Kidney (tissue), 13 donors: ENCODE measurements at regions not wholly inside any gene's neighbourhood (a gene's known extent, or its start where the extent isn't known, plus 50 kb on each side); places are given as distances from the start of the nearest gene placed in this dataset.

Experiments
- DNase-seq, 5 donors: peaks; one replicate each; pipeline ENCODE4 v3.0.0-alpha.2; 2013 to 2020
- FAIRE-seq: peaks from 2 replicates; lab custom pipeline; 2012; peaks lifted over from hg19 to GRCh38; lab: Jason Lieb, UNC
- H3K27ac ChIP-seq, 2 donors: one replicate each; pipeline ENCODE4 v1.7.0; 2013; ENCODE audit warnings: low read depth in 2 of 2, low read length in 2 of 2, inconsistent platforms in 1 of 2
- H3K27me3 ChIP-seq: one replicate; pipeline ENCODE4 v1.7.1; 2013; ENCODE audit warnings: low read length, inconsistent platforms; ENCODE audit not compliant: control insufficient read depth, insufficient read depth
- H3K36me3 ChIP-seq, 3 donors: one replicate each; pipeline versions ENCODE4 v1.7.0 to v1.7.1; 2013; ENCODE audit warnings: low read length in 3 of 3, control low read depth in 1 of 3, inconsistent platforms in 1 of 3; ENCODE audit not compliant: insufficient read depth in 3 of 3, control insufficient read depth in 2 of 3
- H3K4me1 ChIP-seq, 3 donors: one replicate each; pipeline versions ENCODE4 v1.7.0 to v1.7.1; 2013; ENCODE audit warnings: low read length in 3 of 3, inconsistent platforms in 1 of 3, low read depth in 1 of 3; ENCODE audit not compliant: control insufficient read depth in 2 of 3, insufficient read depth in 2 of 3
- H3K4me3 ChIP-seq, 3 donors: one replicate each; pipeline versions ENCODE4 v1.7.0 to v1.8.1; 2013; ENCODE audit warnings: low read length in 3 of 3, control low read depth in 1 of 3, inconsistent platforms in 1 of 3
- H3K9ac ChIP-seq, 3 donors: one replicate each; pipeline versions ENCODE4 v1.7.0 to v1.7.1; 2013; ENCODE audit warnings: low read length in 3 of 3, control low read depth in 1 of 3, inconsistent platforms in 1 of 3
- H3K9me3 ChIP-seq, 3 donors: one replicate each; pipeline versions ENCODE4 v1.7.0 to v1.7.1; 2013; ENCODE audit warnings: low read length in 3 of 3, control low read depth in 1 of 3, inconsistent platforms in 1 of 3; ENCODE audit not compliant: control insufficient read depth in 2 of 3, insufficient read depth in 1 of 3
- CTCF ChIP-seq: IDR thresholded peaks from 3 replicates; pipeline ENCODE4 v1.5.1; 2012; ENCODE audit warnings: mild to moderate bottlenecking, moderate library complexity, borderline replicate concordance; ENCODE audit not compliant: insufficient read depth; ENCODE audit errors: extremely low read depth
- intact Hi-C: fragments of 100-400 bp; cut with DNase I; formaldehyde crosslinking; loops from one replicate; pipeline ENCODE4 v1.11.1; 2022
- donor health status: control.
- donor health status: control.
- donor health status: control.
- donor health status: control.
- donor health status: control.
- donor health status: DM: yes; HTN: yes; CAD: no.
- donor health status: Normal renal cell carcinoma (clear cell type).

GRCh38 chr6:126550323-126550722, 210.4 kb downstream of the CENPW start:
- Histone ChIP-seq H3K9me3 (no peaks in the 10 kb centered on the region), H3K27me3 (no peaks in the 10 kb centered on the region), H3K27ac (no peak overlapping the region), H3K4me3 (no peak overlapping the region), H3K9ac (no peak overlapping the region), H3K36me3 (no peaks in the 10 kb centered on the region), H3K4me1 (no peaks in the 10 kb centered on the region)
- no peak for FAIRE-seq
- intact Hi-C loops, result no loop called here
- no peak for DNase-seq
- no peak for TF ChIP-seq CTCF

GRCh38 chr6:126551832-126552231, 211.9 kb downstream of the CENPW start:
- no peaks in the 10 kb centered on the region for H3K9me3 ChIP-seq
- TF ChIP-seq CTCF, result no peak
- intact Hi-C loops, result no loop called here
- FAIRE-seq (no peak), DNase-seq (no peak)
- no peaks in the 10 kb centered on the region for H3K27me3 ChIP-seq
- no peak overlapping the region for H3K9ac ChIP-seq
- H3K27ac ChIP-seq, result no peak overlapping the region
- H3K4me1 ChIP-seq, result no peaks in the 10 kb centered on the region
- H3K36me3 ChIP-seq, result no peaks in the 10 kb centered on the region
- no peak overlapping the region for H3K4me3 ChIP-seq

GRCh38 chr6:126553854-126554253, 213.9 kb downstream of the CENPW start:
- no peak for DNase-seq
- no peak overlapping the region for H3K27ac ChIP-seq
- no peak overlapping the region for H3K9ac ChIP-seq
- no peaks in the 10 kb centered on the region for H3K4me1 ChIP-seq
- H3K4me3 ChIP-seq, result no peak overlapping the region
- peaks cover 0 to 2% (median 0%) of the 10 kb centered on the region in 3 donors for H3K9me3 ChIP-seq
- H3K27me3 ChIP-seq, result no peaks in the 10 kb centered on the region
- FAIRE-seq, result no peak
- intact Hi-C loops, result no loop called here
- no peaks in the 10 kb centered on the region for H3K36me3 ChIP-seq
- TF ChIP-seq CTCF, result no peak

GRCh38 chr6:126570507-126570906, 230.6 kb downstream of the CENPW start:
- intact Hi-C loops, result no loop called here
- DNase-seq, result no peak
- no peaks in the 10 kb centered on the region for H3K36me3 ChIP-seq
- H3K27me3 ChIP-seq, result no peaks in the 10 kb centered on the region
- no peaks in the 10 kb centered on the region for H3K9me3 ChIP-seq
- no peak overlapping the region for H3K27ac ChIP-seq
- H3K4me1 ChIP-seq, result no peaks in the 10 kb centered on the region
- H3K9ac ChIP-seq, result no peak overlapping the region
- no peak overlapping the region for H3K4me3 ChIP-seq
- no peak for FAIRE-seq
- TF ChIP-seq CTCF, result no peak
